ENCODE measurements at regions not wholly inside any gene's neighbourhood (a gene's known extent, or its start where the extent isn't known, plus 50 kb on each side); places are given as distances from the start of the nearest gene placed in this dataset.

DNA sequence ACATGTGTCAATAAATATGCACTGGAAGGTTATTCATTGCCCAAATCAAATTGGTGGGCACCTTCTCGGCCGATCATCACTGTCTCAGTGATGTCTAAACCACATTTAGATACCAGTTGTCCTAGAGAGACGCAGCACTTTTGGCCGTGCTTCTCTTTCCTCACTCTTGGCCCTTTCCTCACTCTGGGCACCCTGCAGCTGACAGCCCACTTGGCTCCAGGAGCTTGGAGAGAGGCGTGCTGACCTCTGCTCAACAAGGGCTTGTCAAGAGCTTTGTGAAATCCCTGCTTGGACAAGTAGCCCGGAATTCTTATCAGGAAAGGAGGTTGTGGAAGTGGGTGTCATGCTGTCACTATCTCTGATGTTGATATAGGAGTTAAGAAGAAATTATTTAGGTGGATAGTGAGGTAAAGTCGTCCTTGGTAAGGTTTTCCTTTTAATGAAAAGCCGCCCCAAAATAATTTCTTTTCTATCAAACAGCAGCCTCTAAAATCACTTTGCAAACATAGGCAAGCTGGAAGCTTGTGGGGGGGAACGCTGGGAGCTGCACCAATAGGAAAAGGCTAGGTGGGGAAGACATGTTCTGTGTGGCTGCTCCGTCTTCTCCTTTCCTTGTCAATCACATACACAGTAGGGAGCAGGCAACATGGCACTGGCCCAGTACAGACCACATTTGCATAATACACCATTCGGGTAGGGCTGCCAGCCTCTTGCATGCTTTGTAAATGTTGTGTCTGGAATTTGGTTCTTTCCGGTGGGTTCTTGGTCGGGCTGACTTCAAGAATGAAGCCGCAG lies 126.8 kb upstream of the UBE3A start:
- DNase-seq (ENCODE audit: low read depth) = peak; percentile 22

DNA sequence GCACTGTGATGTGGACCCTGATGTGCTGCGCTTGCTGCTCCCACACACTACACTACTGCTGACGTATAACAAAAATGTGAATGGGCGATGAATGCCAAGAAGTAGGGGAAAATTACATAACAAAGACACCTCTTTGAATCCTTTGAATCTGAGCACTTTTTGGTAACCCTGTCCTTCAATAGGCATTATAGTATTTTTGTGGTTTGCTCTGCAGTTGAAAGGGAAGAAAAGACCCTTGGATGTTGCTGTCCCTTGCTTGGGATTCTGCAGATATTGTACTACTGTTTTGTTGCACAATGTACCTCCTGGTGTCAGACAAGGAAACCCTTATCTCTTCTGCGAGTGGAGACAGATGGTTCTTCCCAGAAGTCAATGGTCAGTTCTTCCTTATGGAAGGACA lies 124.8 kb upstream of the UBE3A start:
- DNase-seq (ENCODE audit: low read depth) = no peak

DNA sequence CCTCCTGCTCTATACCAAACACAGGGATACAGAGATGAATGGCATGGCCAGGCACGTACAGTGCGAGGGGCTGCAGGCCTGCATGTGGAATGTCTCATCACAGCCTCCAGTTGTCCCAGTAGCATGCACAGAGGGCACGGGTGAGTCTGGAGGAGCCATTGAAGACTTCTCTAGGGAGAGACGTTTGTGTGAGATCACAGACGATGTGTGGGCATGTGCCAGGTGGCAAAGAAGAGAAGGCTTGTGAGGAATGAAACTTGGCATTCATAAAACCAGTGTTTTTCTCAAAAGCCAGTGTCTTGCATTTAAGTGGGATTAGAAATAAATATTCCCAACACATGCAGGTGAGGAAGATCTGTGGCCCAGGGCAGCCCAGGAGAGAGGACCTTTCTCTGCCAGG lies 119.1 kb upstream of the UBE3A start:
- DNase-seq (ENCODE audit: low read depth) = no peak

DNA sequence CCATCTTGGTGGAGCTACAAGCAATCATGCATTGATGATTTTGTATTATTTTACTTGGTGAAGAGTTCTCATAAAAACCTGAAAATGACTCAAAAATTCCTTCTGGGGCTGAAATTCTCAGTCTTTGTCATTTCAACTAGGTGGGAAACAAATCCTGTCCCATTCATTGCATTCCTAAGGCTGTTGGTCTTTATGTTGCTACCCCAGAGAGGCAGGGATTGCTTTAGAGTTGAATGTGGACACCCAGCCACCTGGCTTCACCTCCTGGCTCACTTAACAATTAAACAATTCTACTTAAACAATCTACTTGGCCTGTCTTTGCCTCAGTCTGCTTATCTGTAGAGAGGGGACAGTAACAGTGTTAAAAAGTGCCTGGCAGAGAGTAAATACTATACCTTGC lies 117.3 kb upstream of the UBE3A start:
- DNase-seq (ENCODE audit: low read depth) = no peak

DNA sequence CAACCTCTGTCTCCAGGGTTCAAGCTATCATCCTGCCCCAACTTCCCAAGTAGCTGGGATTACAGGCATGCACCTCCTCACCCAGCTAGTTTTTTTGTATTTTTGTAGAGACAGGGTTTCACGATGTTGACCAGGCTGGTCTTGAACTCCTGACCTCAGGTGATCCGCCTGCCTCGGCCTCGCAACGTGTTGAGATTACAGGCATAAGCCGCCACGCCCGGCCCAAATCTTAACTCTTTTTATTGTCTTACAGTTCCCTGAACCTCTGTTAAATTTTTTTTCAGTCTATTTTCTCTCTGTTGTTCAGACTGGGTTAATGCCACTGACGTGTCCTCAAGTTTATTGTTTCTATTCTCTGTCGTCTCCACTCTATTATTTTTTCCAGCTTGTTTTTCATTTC lies 115.8 kb upstream of the UBE3A start:
- DNase-seq (ENCODE audit: low read depth) = no peak

DNA sequence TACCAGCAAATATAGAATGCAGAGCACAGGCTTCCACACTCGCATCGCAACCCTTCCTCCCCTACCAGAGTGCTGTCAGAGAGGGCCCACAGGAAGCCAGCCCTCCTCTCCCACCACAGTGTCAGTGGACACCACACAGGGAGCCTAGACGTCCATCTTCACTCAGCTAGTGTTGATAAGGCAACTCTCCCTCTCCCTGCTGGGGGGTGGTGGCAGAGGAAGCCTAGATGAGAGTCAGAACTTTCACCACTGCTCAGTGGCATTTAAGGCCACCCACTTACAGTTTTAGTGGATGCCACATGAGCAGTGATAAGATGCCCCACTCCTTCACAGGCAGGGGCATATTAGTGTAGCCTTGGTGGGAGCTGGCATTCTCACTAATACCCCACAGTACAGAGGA lies 109.8 kb upstream of the UBE3A start:
- no peak for DNase-seq (ENCODE audit: low read depth)

DNA sequence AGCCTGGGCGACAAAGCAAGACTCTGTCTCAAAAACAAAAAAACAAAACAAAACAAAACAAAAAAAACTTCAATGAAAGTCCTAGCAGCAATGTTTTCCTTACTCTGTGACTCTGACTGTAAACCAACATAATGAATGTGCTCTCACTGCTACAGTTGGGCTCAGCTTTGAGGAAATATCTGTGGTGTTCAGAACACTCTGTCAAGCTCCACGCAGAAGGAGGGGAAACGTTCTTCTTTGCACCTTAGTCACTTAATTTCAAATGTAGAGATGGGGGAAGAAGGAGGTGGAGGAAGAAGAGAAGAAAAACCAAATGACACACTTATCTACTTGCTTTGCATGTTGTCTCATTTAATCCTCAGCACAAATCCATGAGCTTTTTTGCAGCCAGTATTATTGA lies 107.1 kb upstream of the UBE3A start:
- peak; percentile 3 for DNase-seq (ENCODE audit: low read depth)

DNA sequence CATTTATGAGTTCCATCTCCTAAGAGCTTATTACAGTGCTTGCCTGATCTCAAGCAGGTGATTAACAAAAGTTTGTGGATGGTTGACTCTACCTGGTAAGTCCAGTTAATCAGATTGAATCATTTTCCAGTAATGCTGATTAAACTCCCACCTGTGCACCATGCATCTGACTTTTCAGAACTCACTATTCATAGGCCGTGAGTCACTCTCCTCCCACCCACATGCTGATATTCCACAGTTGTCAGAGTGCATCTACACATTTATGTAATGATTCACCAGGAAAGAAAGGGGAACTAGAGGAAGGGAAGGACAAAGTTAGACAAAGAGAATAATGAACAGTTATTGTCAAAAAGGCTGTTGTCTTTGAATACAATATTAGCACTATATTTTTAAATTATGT lies 106.2 kb upstream of the UBE3A start:
- DNase-seq (ENCODE audit: low read depth) = peak; percentile 89

DNA sequence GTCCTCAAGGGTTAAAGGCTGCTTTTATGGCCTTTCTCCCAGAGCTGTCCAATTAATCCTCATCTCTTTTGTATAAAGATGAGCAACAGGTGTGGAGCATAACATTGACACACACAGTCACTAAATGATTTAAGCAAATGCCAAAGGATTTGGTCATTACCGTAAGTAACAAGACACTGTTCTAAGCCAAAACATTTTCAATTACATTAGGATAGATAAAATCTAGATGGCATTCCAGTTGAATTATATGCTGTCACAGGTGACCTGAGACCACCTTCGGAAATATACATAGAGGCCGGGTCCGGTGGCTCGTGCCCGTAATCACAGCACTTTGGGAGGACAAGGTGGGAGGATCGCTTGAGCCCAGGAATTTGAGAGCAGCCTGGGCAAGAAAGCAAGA lies 105.3 kb upstream of the UBE3A start:
- DNase-seq (ENCODE audit: low read depth) = peak; percentile 51

DNA sequence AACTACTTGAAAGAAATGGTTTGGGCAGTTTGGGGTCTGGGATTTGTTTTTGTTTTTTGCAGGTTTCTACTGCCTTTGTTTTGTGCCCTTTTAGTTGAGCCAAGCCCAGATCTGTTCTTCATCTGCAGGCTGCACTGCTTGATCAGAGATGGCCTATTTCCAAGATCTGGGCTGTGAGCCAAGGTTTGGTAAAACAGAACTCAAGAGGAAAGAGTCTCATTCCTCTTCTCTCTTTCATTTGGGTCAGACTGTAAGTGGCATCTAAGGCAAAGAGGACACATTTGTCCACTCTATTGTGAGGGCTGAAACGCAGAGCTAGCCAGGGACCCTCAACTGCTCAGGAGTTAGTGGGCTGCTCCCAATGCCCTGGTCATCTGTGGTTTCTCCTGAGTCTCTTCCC lies 104.4 kb upstream of the UBE3A start:
- DNase-seq (ENCODE audit: low read depth) = peak; percentile 90

DNA sequence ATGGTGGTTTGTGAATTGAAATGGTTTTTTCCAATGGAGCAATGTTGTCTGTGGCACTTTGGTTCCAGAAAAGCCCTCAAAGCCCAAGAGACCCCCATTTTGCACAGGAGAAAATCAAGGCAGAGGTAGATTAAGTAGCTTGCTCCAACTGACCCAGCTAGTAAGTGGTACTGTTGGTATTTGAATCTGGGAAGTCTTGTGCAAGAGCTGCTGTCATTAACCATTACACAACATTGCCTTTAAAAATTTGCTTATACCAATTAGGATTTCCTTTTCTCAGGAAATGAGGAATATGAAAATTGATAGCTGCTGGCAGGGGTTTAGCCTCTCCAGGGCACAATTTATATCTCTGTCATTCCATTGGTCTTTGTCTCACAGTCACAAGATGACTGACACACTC lies 102.4 kb upstream of the UBE3A start:
- no peak for DNase-seq (ENCODE audit: low read depth)

DNA sequence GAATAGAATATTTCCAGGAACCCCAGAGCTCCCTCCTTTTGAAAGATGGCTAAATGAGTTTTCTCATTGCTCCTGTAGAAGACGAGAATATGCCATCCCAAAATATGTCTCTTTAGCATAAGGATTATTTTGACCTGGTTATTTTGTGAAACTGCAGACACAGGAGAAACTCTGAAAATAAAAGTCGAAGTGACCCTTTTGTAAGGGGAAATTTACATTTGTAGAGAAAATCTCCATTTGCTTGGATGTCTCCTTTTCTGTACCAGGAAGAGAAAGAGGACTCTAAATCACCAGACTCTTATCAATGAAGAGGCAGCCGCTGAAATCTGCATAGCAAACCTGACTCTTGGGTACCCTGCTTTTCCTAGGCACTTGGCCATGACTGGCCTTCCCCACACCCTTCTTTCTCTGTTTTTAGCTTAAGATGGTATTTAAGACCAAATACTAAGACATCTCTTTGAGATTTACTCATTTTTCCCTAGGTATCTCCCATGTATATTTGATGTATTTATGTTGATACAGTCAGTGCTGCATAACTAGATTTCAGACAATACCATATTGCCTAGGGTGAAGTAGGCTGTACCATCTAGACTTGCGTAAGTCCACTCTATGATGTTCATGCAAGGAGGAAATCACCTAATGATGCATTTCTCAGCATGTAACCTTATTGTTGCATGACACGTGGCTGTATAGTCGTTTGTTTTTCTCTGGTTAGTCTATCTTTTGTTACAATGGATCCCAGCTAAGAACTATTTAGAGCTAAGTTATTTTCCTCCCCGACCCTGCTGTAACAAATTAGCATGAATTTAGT lies 98.2 kb upstream of the UBE3A start:
- DNase-seq (ENCODE audit: low read depth) = no peak

DNA sequence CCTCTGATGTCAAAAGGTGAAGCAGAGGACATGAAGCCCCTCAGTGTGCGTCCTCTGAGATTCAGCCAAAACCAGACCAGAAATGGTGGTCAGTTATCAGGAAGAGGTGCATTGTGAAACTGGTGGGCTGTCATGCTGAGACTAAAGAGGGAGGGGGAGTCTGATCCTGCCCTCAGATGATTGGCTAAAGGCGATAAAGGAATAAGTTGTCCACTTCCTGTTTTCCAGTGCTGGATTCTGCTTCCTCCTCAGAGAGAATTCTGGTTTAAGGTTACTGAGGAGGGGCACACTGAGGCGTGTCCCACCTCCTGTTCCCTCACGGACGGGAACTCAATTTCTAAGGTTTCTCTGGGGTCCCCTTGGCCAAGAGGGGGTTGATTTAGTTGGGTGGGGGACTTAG lies 97.0 kb upstream of the UBE3A start:
- DNase-seq (ENCODE audit: low read depth) = no peak

DNA sequence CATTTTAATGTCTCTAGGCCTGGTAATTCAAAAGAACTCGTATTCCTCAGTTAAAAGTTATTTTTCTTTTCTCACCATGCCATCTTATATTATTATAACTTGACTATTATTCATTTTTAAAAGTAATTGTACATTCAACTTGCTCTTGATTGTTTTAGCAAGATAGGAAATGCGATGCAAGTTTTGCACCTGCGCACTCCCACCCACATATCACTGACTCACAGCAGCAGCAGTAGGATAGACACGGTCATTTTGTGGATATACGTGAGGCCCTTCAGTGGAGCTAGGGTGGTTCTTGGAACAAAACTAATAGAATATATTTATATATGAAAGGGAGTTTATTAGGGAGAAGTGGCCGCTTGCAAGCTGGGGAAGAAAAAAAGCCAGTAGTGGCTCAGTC lies 95.5 kb upstream of the UBE3A start:
- no peak for DNase-seq (ENCODE audit: low read depth)

DNA sequence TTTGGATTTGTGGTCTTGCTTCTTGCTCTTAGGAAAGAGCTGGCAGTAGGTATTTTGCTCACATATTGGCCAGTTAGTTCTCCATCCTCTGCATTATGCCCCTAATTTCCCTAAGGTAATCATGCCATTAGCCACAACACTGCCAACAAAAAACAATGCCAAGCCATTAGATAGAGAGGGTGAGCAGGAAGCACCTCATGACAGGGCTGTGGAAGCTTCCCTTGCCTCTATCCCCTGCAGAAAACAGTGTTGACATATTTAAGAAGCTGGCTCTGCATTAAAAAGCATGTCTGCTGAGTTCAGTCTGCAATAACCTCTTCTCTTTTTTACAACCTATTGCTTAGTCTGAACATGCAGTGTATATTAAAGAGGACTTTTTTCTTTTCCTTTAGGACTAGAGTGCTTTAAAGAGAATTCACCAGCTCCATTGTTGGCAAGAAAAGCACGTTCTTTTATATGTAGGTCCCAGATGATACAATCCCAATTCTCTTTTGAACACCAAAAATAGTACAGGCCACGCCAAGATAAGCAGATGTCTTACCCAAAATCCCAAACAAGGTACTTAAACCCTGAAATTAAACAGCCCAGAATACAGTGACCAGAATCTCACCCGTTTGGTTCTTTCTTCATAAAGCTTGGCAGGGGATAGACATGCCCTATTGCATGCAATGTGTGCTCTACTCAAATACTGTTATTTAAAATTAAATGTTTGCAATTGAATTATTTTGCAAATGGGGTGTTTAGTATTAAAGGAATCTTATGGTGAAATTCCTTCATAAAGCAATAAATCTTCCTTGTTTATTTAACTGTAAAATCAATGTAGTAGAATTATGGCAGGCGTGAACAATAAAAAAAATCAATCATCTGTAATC lies 93.7 kb upstream of the UBE3A start:
- no peak for DNase-seq (ENCODE audit: low read depth)

DNA sequence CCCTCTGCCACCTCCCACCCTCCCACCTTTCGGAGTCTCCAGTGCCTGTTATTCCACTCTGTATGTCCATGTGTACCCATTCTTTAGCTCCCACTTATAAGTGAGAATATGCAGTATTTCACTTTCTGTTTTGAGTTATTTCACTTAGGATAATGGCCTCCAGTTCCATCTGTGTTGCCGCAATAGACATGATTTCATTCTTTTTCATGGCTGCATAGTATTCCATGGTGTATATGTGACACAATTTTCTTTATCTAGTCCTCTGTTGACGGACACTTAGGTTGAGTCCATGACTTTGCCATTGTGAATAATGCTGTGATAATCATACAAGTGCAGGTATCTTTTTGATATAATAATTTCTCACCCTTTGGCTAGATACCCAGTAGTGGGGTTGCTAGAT lies 91.0 kb upstream of the UBE3A start:
- DNase-seq (ENCODE audit: low read depth) = no peak

DNA sequence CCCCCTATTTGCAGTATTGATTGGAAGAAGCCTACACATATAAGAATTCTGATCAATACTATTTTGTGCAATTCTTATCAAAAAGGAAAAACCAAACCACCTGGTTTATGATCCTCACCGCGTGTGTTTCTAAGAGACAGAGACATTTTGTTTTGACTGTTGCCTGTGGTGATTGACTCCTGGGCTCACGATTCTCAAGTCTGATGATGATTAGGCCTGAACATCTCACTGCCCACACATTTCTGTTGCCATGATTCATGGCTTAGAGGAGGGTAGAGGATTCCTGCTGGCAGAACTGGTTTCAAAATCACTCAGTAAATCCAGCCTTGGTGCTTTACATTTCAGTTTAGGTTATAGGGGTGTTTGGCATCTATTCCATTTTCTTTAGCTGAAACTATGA lies 88.3 kb upstream of the UBE3A start:
- peak; percentile 11 for DNase-seq (ENCODE audit: low read depth)

DNA sequence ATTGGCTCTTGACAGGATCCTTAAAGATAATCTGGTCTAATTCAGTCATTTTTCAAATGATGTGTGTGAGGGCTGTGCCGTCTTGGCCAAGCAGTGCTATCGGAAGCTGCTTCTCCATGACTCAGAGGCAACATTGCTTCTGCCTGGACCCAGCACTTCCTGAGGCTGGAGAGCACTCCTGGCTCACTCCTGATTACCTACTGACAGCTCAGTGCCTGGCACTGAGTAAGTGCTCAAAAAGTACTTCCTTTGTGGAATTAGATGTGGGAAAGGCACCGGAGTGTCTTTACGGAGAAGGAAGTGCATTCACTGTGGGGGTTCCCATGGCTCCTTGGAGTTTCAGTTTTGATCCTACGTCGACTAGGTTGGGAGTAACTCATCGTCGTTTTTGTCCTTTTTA lies 86.9 kb upstream of the UBE3A start:
- no peak for DNase-seq (ENCODE audit: low read depth)

DNA sequence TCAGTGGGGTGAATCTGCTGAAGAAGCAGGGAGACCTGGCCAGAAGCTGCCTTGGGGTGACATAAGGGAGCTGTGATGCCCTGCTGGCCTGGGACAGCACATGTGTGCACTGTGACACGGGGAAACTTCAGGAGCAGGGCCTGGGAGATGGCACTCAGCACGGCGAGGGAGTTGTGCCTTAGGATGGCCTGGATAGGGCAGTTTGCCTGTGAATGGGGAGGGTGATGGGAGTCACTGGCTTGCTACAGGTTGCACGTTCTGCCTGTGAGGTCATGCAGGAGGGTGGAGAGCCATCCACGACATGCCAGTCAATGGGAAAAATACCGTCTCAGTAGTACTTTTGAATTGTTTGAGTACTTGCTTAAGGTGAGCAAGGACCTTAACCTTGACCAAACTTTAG lies 76.8 kb upstream of the UBE3A start:
- no peak for DNase-seq (ENCODE audit: low read depth)

DNA sequence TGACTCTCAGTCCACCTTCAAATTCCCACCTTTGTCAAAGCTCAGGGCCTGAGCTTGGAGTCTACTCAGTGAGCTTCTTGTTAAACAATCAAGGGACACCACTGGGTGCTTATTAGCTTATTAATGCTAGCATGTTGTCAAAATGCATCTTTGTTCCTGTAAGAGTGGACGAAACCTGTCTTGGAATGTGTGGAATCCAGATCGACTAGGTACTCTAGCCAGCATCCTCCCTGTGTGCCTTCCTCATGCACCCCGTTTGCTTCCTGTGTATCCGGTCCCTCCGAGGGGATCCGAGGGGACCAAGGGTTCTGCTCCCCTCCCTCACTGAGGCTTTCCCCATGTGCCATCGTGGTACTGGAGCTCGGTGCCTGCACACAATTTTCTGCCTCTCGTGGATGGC lies 75.7 kb upstream of the UBE3A start:
- no peak for DNase-seq (ENCODE audit: low read depth)

DNA sequence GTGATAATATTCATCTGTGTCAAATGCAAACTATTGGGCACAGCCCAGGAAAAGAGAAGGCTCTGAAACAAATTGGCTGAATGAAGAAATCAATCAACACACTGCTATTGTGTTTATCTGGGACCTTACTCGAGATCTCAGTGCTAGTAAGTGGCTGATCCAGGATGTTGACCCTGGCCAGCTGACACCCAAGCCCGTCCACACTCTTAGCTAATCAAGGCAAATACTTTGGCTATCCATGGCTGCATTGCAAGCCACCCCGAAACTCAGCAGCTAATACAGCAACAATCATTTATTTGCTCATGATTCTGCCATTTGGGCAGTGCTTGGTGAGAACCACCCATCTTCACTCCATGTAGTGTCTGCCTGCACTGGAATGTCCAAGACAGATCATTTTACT lies 74.1 kb upstream of the UBE3A start:
- DNase-seq (ENCODE audit: low read depth) = no peak

DNA sequence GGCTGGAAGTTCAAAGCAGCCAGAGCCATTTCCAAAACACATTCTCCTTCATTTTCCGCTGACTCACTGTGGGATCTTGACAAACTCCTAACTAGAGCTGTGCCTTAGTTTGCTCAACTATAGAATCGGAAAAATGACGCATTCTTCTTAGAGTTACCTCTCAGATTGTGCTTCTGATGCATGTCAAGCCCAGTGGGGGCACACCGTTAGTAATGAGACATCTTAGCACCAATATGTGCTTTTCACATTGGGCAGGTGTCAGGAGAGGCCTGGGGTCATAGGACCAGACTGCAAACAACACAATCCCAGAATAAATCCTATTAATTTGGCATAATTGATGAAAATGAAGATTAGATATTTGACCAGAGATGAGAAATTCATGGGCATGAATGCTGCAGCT lies 71.3 kb upstream of the UBE3A start:
- no peak for DNase-seq (ENCODE audit: low read depth)

Data from myocyte (in vitro differentiated cells).